ENCODE measurements at regions not wholly inside any gene's neighbourhood (a gene's known extent, or its start where the extent isn't known, plus 50 kb on each side); places are given as distances from the start of the nearest gene placed in this dataset.

- no peak for DNase-seq (ENCODE audit: low read depth)
- TF ChIP-seq CTCF (IDR thresholded peaks at IDR 0.05; ENCODE audit: low read depth, low read length, missing control alignments): no peak
- no peak overlapping the region for H3K4me3 ChIP-seq (ENCODE audit: low read depth, low read length)
- in situ Hi-C loops (cut with HindIII; ENCODE audit: low sequenced_read_pairs): no loop called here
Observed at GRCh38 chr13:50375792-50376191, 360.5 kb downstream of the KCNRG start.

- H3K4me3 ChIP-seq (ENCODE audit: low read depth, low read length): no peak overlapping the region
- in situ Hi-C loops (cut with HindIII; ENCODE audit: low sequenced_read_pairs): no loop called here
- DNase-seq (ENCODE audit: low read depth): no peak
- no peak for TF ChIP-seq CTCF (IDR thresholded peaks at IDR 0.05; ENCODE audit: low read depth, low read length, missing control alignments)
Observed at GRCh38 chr13:50376895-50377575, 361.8 kb downstream of the KCNRG start.

GRCh38 chr13:50377726-50378270 is 362.6 kb downstream of the KCNRG start:
- no peak for TF ChIP-seq CTCF (IDR thresholded peaks at IDR 0.05; ENCODE audit: low read depth, low read length, missing control alignments)
- DNase-seq (ENCODE audit: low read depth): no peak
- in situ Hi-C loops (cut with HindIII; ENCODE audit: low sequenced_read_pairs): no loop called here
- no peak overlapping the region for H3K4me3 ChIP-seq (ENCODE audit: low read depth, low read length)

GRCh38 chr13:50378509-50379044 is 363.3 kb downstream of the KCNRG start:
- no peak for TF ChIP-seq CTCF (IDR thresholded peaks at IDR 0.05; ENCODE audit: low read depth, low read length, missing control alignments)
- no peak overlapping the region for H3K4me3 ChIP-seq (ENCODE audit: low read depth, low read length)
- no peak for DNase-seq (ENCODE audit: low read depth)
- in situ Hi-C loops (cut with HindIII; ENCODE audit: low sequenced_read_pairs): no loop called here

- in situ Hi-C loops (cut with HindIII; ENCODE audit: low sequenced_read_pairs): no loop called here
- H3K4me3 ChIP-seq (ENCODE audit: low read depth, low read length): no peak overlapping the region
- DNase-seq (ENCODE audit: low read depth): no peak
- TF ChIP-seq CTCF (IDR thresholded peaks at IDR 0.05; ENCODE audit: low read depth, low read length, missing control alignments): no peak
Observed at GRCh38 chr13:50379584-50379983, 364.3 kb downstream of the KCNRG start.

- H3K4me3 ChIP-seq (ENCODE audit: low read depth, low read length): no peak overlapping the region
- TF ChIP-seq CTCF (IDR thresholded peaks at IDR 0.05; ENCODE audit: low read depth, low read length, missing control alignments): no peak
- in situ Hi-C loops (cut with HindIII; ENCODE audit: low sequenced_read_pairs): no loop called here
- DNase-seq (ENCODE audit: low read depth): no peak
Observed at GRCh38 chr13:50380905-50381304, 365.7 kb downstream of the KCNRG start.

Data from astrocyte of the cerebellum (primary cell).